ENCODE measurements at regions not wholly inside any gene's neighbourhood (a gene's known extent, or its start where the extent isn't known, plus 50 kb on each side); places are given as distances from the start of the nearest gene placed in this dataset.
"Not testable (repeated sequence)": the region's sequence is repeated elsewhere in the genome, so short reads cannot be mapped to it uniquely, and the experiment has no call there.

- H3K9me3 Mint-ChIP-seq (ENCODE audit: unreplicated experiment), result no peaks in the 10 kb centered on the region
- DNase-seq, result no peak
- no peak overlapping the region for H3K27ac Mint-ChIP-seq (ENCODE audit: unreplicated experiment)
- H3K4me3 Mint-ChIP-seq (ENCODE audit: unreplicated experiment), result no peak overlapping the region
- no peaks in the 10 kb centered on the region for H3K27me3 Mint-ChIP-seq (ENCODE audit: unreplicated experiment)
- TF ChIP-seq, protein P1, sequence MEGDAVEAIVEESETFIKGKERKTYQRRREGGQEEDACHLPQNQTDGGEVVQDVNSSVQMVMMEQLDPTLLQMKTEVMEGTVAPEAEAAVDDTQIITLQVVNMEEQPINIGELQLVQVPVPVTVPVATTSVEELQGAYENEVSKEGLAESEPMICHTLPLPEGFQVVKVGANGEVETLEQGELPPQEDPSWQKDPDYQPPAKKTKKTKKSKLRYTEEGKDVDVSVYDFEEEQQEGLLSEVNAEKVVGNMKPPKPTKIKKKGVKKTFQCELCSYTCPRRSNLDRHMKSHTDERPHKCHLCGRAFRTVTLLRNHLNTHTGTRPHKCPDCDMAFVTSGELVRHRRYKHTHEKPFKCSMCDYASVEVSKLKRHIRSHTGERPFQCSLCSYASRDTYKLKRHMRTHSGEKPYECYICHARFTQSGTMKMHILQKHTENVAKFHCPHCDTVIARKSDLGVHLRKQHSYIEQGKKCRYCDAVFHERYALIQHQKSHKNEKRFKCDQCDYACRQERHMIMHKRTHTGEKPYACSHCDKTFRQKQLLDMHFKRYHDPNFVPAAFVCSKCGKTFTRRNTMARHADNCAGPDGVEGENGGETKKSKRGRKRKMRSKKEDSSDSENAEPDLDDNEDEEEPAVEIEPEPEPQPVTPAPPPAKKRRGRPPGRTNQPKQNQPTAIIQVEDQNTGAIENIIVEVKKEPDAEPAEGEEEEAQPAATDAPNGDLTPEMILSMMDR (IDR thresholded peaks at IDR 0.05; ENCODE audit: partially characterized antibody, unreplicated experiment), result no peak
- H3K4me1 Mint-ChIP-seq (ENCODE audit: low read depth, unreplicated experiment), result peaks cover 6% of the 10 kb centered on the region
- no peaks in the 10 kb centered on the region for H3K36me3 Mint-ChIP-seq (ENCODE audit: unreplicated experiment)
Observed at GRCh38 chr14:30277268-30277667, 281.7 kb upstream of the G2E3 start.

DNA sequence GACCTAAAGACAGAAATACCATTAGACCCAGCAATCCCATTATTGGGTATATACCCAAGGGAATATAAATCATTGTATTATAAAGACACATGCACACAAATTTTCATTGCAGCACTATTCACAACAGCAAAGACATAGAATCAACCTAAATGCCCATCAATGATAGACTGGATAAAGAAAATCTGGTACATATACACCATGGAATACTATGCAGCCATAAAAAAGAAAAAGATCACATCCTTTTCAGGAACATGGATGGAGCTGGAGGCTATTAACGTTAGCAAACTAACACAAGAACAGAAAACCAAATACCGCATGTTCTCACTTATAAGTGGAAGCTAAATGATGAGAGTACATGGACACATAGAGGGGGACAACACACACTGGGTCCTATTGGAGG is 280.1 kb upstream of the G2E3 start:
- not testable (repeated sequence) for H3K4me3 Mint-ChIP-seq (ENCODE audit: unreplicated experiment); H3K4me1 Mint-ChIP-seq (ENCODE audit: low read depth, unreplicated experiment); H3K36me3 Mint-ChIP-seq (ENCODE audit: unreplicated experiment); H3K27ac Mint-ChIP-seq (ENCODE audit: unreplicated experiment); DNase-seq; H3K9me3 Mint-ChIP-seq (ENCODE audit: unreplicated experiment); H3K27me3 Mint-ChIP-seq (ENCODE audit: unreplicated experiment)

- DNase-seq, result peak; percentile 41
- TF ChIP-seq, protein P1 (IDR thresholded peaks at IDR 0.05; ENCODE audit: partially characterized antibody, unreplicated experiment), result peak; percentile 70
Observed at GRCh38 chr14:30283822-30284446, 275.0 kb upstream of the G2E3 start.

DNA sequence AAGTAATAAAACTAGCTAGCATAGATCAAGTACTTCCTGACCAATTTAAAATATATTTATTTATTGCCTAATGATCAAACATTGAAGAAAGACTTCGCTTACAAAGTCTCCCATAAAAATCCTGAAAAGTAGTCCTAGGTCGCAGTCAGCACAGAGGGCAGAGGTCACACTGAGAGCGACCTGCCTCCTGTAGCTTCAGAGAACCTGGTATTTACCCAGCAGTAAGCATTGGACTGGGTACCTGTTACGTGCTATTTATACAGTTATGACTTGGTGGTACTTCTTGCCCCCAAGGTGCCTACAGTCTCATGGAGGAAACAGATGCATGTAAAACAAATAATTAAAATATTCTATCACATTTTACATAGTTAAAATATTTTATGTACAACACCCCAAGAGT is 274.1 kb upstream of the G2E3 start:
- Mint-ChIP-seq H3K9me3 (ENCODE audit: unreplicated experiment) (no peaks in the 10 kb centered on the region), H3K36me3 (ENCODE audit: unreplicated experiment) (no peaks in the 10 kb centered on the region), H3K4me1 (ENCODE audit: low read depth, unreplicated experiment) (no peaks in the 10 kb centered on the region), H3K27ac (ENCODE audit: unreplicated experiment) (no peak overlapping the region), H3K27me3 (ENCODE audit: unreplicated experiment) (peaks cover 3% of the 10 kb centered on the region), H3K4me3 (ENCODE audit: unreplicated experiment) (no peak overlapping the region)
- TF ChIP-seq, protein P1 (IDR thresholded peaks at IDR 0.05; ENCODE audit: partially characterized antibody, unreplicated experiment), result no peak
- no peak for DNase-seq

More at GRCh38 chr14:30283822-30284446, 275.0 kb upstream of the G2E3 start:
- peaks cover 3% of the 10 kb centered on the region for H3K27me3 Mint-ChIP-seq (ENCODE audit: unreplicated experiment)
- H3K4me3 Mint-ChIP-seq (ENCODE audit: unreplicated experiment), result no peak overlapping the region
- H3K36me3 Mint-ChIP-seq (ENCODE audit: unreplicated experiment), result no peaks in the 10 kb centered on the region
- H3K9me3 Mint-ChIP-seq (ENCODE audit: unreplicated experiment), result no peaks in the 10 kb centered on the region
- H3K27ac Mint-ChIP-seq (ENCODE audit: unreplicated experiment), result no peak overlapping the region
- H3K4me1 Mint-ChIP-seq (ENCODE audit: low read depth, unreplicated experiment), result no peaks in the 10 kb centered on the region

- TF ChIP-seq, protein P1 (IDR thresholded peaks at IDR 0.05; ENCODE audit: partially characterized antibody, unreplicated experiment), result no peak
- Mint-ChIP-seq H3K27me3 (ENCODE audit: unreplicated experiment) (peaks cover 3% of the 10 kb centered on the region), H3K9me3 (ENCODE audit: unreplicated experiment) (no peaks in the 10 kb centered on the region), H3K4me3 (ENCODE audit: unreplicated experiment) (no peak overlapping the region), H3K4me1 (ENCODE audit: low read depth, unreplicated experiment) (no peaks in the 10 kb centered on the region), H3K36me3 (ENCODE audit: unreplicated experiment) (no peaks in the 10 kb centered on the region), H3K27ac (ENCODE audit: unreplicated experiment) (no peak overlapping the region)
- no peak for DNase-seq
Observed at GRCh38 chr14:30287579-30288445, 271.1 kb upstream of the G2E3 start.

Data from glutamatergic neuron (in vitro differentiated cells).